ENCODE measurements at regions not wholly inside any gene's neighbourhood (a gene's known extent, or its start where the extent isn't known, plus 50 kb on each side); places are given as distances from the start of the nearest gene placed in this dataset.

- no peak overlapping the region for H3K27ac Mint-ChIP-seq
- DNase-seq (no peak), ATAC-seq (no peak)
- TF ChIP-seq CTCF (IDR thresholded peaks at IDR 0.05), result no peak
- WGBS (ENCODE audit: insufficient coverage), result 88% methylated on average over 20 of the region's 20 CpGs
- H3K36me3 ChIP-seq (ENCODE audit: control insufficient read depth, insufficient read depth, low read length), result no peaks in the 10 kb centered on the region
- H3K27ac ChIP-seq (ENCODE audit: low read length), result no peak overlapping the region
- intact Hi-C loops (cut with micrococcal nuclease), result no loop called here
- H3K4me3 ChIP-seq (ENCODE audit: low read length), result no peak overlapping the region
- H3K4me1 Mint-ChIP-seq, result no peaks in the 10 kb centered on the region
- H3K36me3 Mint-ChIP-seq, result no peaks in the 10 kb centered on the region
- H3K4me3 Mint-ChIP-seq, result no peak overlapping the region
- H3K27me3 ChIP-seq (ENCODE audit: control insufficient read depth, insufficient read depth, low read length), result no peaks in the 10 kb centered on the region
- H3K9me3 ChIP-seq (ENCODE audit: control insufficient read depth, insufficient read depth, low read length), result peaks cover 7% of the 10 kb centered on the region
- H3K4me1 ChIP-seq (ENCODE audit: control insufficient read depth, insufficient read depth, low read length), result no peaks in the 10 kb centered on the region
- peaks cover 7 to 9% of the 10 kb centered on the region in 2 donors for H3K9me3 Mint-ChIP-seq
- no peaks in the 10 kb centered on the region for H3K27me3 Mint-ChIP-seq (ENCODE audit: low read depth in 2 of 2)
Observed at GRCh38 chr6:97790926-97791590, 508.0 kb upstream of the MMS22L start.

GRCh38 chr6:97805596-97805995 is 522.6 kb upstream of the MMS22L start:
- DNase-seq (no peak), ATAC-seq (no peak)
- H3K4me3 ChIP-seq (ENCODE audit: low read length), result no peak overlapping the region
- no peaks in the 10 kb centered on the region for H3K36me3 ChIP-seq (ENCODE audit: control insufficient read depth, insufficient read depth, low read length)
- no peaks in the 10 kb centered on the region for H3K4me1 Mint-ChIP-seq
- no peaks in the 10 kb centered on the region for H3K36me3 Mint-ChIP-seq
- no peak for TF ChIP-seq CTCF (IDR thresholded peaks at IDR 0.05)
- no peaks in the 10 kb centered on the region for H3K4me1 ChIP-seq (ENCODE audit: control insufficient read depth, insufficient read depth, low read length)
- no peaks in the 10 kb centered on the region for H3K9me3 ChIP-seq (ENCODE audit: control insufficient read depth, insufficient read depth, low read length)
- no peak overlapping the region for H3K4me3 Mint-ChIP-seq
- intact Hi-C loops (cut with micrococcal nuclease), result no loop called here
- no peak overlapping the region for H3K27ac Mint-ChIP-seq
- H3K27me3 Mint-ChIP-seq (ENCODE audit: low read depth in 2 of 2), result no peaks in the 10 kb centered on the region
- peaks cover 17 to 18% of the 10 kb centered on the region in 2 donors for H3K9me3 Mint-ChIP-seq
- no peaks in the 10 kb centered on the region for H3K27me3 ChIP-seq (ENCODE audit: control insufficient read depth, insufficient read depth, low read length)
- H3K27ac ChIP-seq (ENCODE audit: low read length), result no peak overlapping the region

GRCh38 chr6:97812940-97813339 is 529.9 kb upstream of the MMS22L start:
- Histone ChIP-seq H3K9me3 (ENCODE audit: control insufficient read depth, insufficient read depth, low read length) (no peaks in the 10 kb centered on the region), H3K27ac (ENCODE audit: low read length) (no peak overlapping the region), H3K27me3 (ENCODE audit: control insufficient read depth, insufficient read depth, low read length) (no peaks in the 10 kb centered on the region), H3K4me3 (ENCODE audit: low read length) (no peak overlapping the region), H3K36me3 (ENCODE audit: control insufficient read depth, insufficient read depth, low read length) (no peaks in the 10 kb centered on the region), H3K4me1 (ENCODE audit: control insufficient read depth, insufficient read depth, low read length) (no peaks in the 10 kb centered on the region)
- no peak for ATAC-seq
- intact Hi-C loops (cut with micrococcal nuclease), result no loop called here
- no peaks in the 10 kb centered on the region for H3K36me3 Mint-ChIP-seq
- H3K27me3 Mint-ChIP-seq (ENCODE audit: low read depth in 2 of 2), result no peaks in the 10 kb centered on the region
- no peak overlapping the region for H3K27ac Mint-ChIP-seq
- no peaks in the 10 kb centered on the region for H3K4me1 Mint-ChIP-seq
- TF ChIP-seq CTCF (IDR thresholded peaks at IDR 0.05), result no peak
- no peak for DNase-seq
- H3K4me3 Mint-ChIP-seq, result no peak overlapping the region
- peaks cover 6 to 11% of the 10 kb centered on the region in 2 donors for H3K9me3 Mint-ChIP-seq

GRCh38 chr6:97813889-97814567 is 531.0 kb upstream of the MMS22L start:
- Histone ChIP-seq H3K36me3 (ENCODE audit: control insufficient read depth, insufficient read depth, low read length) (no peaks in the 10 kb centered on the region), H3K9me3 (ENCODE audit: control insufficient read depth, insufficient read depth, low read length) (no peaks in the 10 kb centered on the region), H3K4me3 (ENCODE audit: low read length) (no peak overlapping the region), H3K27me3 (ENCODE audit: control insufficient read depth, insufficient read depth, low read length) (no peaks in the 10 kb centered on the region), H3K4me1 (ENCODE audit: control insufficient read depth, insufficient read depth, low read length) (no peaks in the 10 kb centered on the region), H3K27ac (ENCODE audit: low read length) (no peak overlapping the region)
- Mint-ChIP-seq H3K9me3 (peaks cover 5 to 9% of the 10 kb centered on the region in 2 donors), H3K4me1 (no peaks in the 10 kb centered on the region), H3K27me3 (ENCODE audit: low read depth in 2 of 2) (no peaks in the 10 kb centered on the region), H3K36me3 (no peaks in the 10 kb centered on the region), H3K4me3 (no peak overlapping the region), H3K27ac (no peak overlapping the region)
- no peak for TF ChIP-seq CTCF (IDR thresholded peaks at IDR 0.05)
- intact Hi-C loops (cut with micrococcal nuclease), result no loop called here
- DNase-seq, result no peak
- WGBS (ENCODE audit: insufficient coverage), result 77% methylated on average over 4 of the region's 4 CpGs
- no peak for ATAC-seq

All from natural killer cell (primary cell).